ENCODE measurements at regions not wholly inside any gene's neighbourhood (a gene's known extent, or its start where the extent isn't known, plus 50 kb on each side); places are given as distances from the start of the nearest gene placed in this dataset.

- Histone ChIP-seq H3K14ac (ENCODE audit: insufficient read depth, low read length) (no peak overlapping the region), H2AFZ (ENCODE audit: low read length) (no peak overlapping the region), H4K5ac (ENCODE audit: insufficient read length, low read depth, low read length) (no peak overlapping the region), H2BK120ac (ENCODE audit: low read depth, low read length, poor library complexity, severe bottlenecking) (no peak overlapping the region), H3K18ac (ENCODE audit: insufficient read length, low read depth, low read length) (no peak overlapping the region), H2BK20ac (ENCODE audit: low read depth, low read length, poor library complexity, severe bottlenecking) (no peak overlapping the region), H3K27ac (ENCODE audit: insufficient read length, low read depth, low read length) (no peak overlapping the region), H3K9me3 (ENCODE audit: control insufficient read depth, low read depth, low read length) (no peaks in the 10 kb centered on the region), H3K23ac (ENCODE audit: insufficient read length, low read depth, low read length) (no peak overlapping the region), H4K20me1 (ENCODE audit: control insufficient read depth, insufficient read depth, insufficient read length) (no peaks in the 10 kb centered on the region), H2BK15ac (ENCODE audit: low read depth, low read length) (no peak overlapping the region), H4K8ac (replicated peaks; ENCODE audit: insufficient read length, low read depth, low read length) (no peak overlapping the region), H3K79me2 (ENCODE audit: insufficient read depth, low read length) (no peaks in the 10 kb centered on the region), H2BK5ac (ENCODE audit: insufficient read length, low read length) (no peak overlapping the region), H3K27me3 (ENCODE audit: insufficient read depth, low read length) (no peaks in the 10 kb centered on the region), H3K4ac (ENCODE audit: low read depth, low read length) (no peak overlapping the region), H3K23me2 (ENCODE audit: insufficient read length, low read depth, low read length, poor library complexity, severe bottlenecking) (no peaks in the 10 kb centered on the region), H2AK5ac (ENCODE audit: insufficient read length, low read length) (no peak overlapping the region), H3K79me1 (ENCODE audit: insufficient read depth, low read depth, low read length, poor library complexity, severe bottlenecking) (no peaks in the 10 kb centered on the region), H2BK12ac (ENCODE audit: insufficient read length, low read depth, low read length) (no peak overlapping the region), H4K91ac (ENCODE audit: insufficient read length, low read depth, low read length) (no peak overlapping the region), H3K56ac (ENCODE audit: insufficient read length, low read depth, low read length) (no peak overlapping the region), H3T11ph (ENCODE audit: low read length) (no peak overlapping the region), H3K4me2 (ENCODE audit: insufficient read depth, insufficient read length, low read length) (no peak overlapping the region), H3K9ac (ENCODE audit: extremely low read depth, insufficient read length, low read length) (no peak overlapping the region), H3K4me1 (ENCODE audit: insufficient read depth, low read length) (no peaks in the 10 kb centered on the region)
- H3K27me3 Mint-ChIP-seq (ENCODE audit: low read depth) = no peaks in the 10 kb centered on the region
- no CpG with 5 or more reads among the region's 1 CpG for WGBS (ENCODE audit: extremely low coverage, insufficient read length, low lambda C conversion rate)
- no peak overlapping the region for H3K27ac Mint-ChIP-seq
- no peak overlapping the region for H3K4me3 Mint-ChIP-seq
- no peak for TF ChIP-seq CTCF (conservative IDR thresholded peaks at IDR 0.05)
- no peaks in the 10 kb centered on the region; a peak in 1 of 5 replicates for H3K9me3 Mint-ChIP-seq
- H3K36me3 Mint-ChIP-seq (ENCODE audit: insufficient read depth in 1 of 3, low read depth in 3 of 3) = no peaks in the 10 kb centered on the region; a peak in 1 of 7 replicates
- DNase-seq = no peak
- peaks cover 0 to 2% of the 10 kb centered on the region in 2 experiments; a peak in 2 of 4 replicates for H3K4me1 Mint-ChIP-seq
Observed at GRCh38 chr5:27172693-27173092, 134.3 kb upstream of the CDH9 start.

Data from H9 (cell line).